Daoy (cell line): ENCODE measurements at regions not wholly inside any gene's neighbourhood (a gene's known extent, or its start where the extent isn't known, plus 50 kb on each side); places are given as distances from the start of the nearest gene placed in this dataset.
"Not testable (repeated sequence)": the region's sequence is repeated elsewhere in the genome, so short reads cannot be mapped to it uniquely, and the experiment has no call there.

Experiments used
- DNase-seq: peaks from one replicate; pipeline ENCODE4 v3.0.0-alpha.2; 2015; ENCODE audit warnings: low read depth

DNA sequence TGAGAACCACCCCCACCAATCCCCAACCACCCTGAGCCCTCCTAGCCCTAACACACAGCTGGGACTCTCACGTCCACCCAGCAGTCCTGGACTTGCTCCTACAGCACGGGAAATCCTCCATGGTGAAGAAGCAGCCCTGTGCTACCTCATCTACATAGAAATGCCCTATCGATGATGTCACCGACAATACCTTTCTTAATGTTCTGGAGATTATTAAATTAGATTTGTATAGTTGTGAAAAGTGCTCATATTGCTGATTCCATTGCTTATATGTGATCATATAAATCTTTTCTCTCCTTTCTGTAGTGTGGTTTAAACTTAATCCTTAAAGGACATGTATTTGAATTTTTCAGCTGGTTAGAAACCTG lies 97.1 kb downstream of the PPIAL4G start:
- DNase-seq = not testable (repeated sequence)

- DNase-seq = no peak
Observed at GRCh38 chr1:148385371-148386030, 97.6 kb downstream of the PPIAL4G start.

DNA sequence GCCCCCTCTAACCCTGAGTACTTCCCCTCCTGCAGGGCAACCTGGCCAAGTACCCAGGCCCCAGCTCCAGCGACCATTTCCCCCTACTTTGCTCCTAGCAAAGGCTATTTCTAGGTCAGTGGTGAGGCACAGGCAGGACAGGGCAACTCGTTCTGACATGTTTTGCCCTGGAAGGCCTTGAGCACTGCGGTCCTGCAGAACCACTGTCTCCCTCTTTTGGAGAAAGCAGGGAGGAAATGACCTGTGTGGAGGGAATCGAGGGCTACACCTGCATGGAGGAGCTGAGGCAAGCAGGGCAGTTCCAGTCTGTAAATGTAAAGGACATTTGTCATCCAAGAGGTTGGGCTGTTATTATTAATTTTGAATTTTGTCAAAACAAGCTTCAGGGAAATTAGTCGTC lies 99.1 kb downstream of the PPIAL4G start:
- DNase-seq = no peak

- no peak for DNase-seq
Observed at GRCh38 chr1:148379697-148380096, 103.4 kb downstream of the PPIAL4G start.

DNA sequence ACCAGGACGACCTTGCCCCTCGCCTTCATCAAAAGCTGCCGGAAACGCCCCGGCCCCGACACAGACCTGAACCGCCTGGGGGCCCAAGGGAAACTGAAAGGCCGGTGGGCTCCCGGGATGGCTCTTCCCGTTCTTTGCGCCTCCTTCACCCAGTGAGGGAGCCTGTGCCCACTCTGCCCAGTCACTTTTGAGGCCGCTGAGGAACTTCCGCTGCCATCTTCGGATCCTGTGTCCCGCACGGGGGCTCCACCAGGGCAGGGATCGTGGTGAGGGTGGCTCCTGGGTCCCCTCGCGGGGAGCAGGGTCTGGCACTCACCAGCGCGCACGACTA lies 104.0 kb downstream of the PPIAL4G start:
- DNase-seq = no peak

DNA sequence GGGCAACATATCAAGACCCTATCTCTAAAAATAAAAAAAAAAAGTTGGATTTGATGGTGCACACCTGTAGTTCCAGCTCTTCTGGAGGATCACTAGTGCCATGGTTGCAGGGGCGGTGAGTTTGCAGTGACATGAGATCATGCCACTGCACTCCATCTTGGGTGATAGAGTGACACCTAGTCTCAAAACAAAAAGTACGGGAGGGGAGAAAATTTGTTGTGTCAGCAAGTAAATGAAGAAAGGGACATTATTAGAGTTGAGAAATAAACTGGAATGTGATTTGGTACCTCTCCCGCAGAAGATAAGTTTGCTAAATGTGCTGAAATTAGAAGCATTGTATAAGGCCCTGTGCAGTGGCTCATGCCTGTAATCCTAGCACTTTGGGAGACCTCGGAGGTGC lies 105.1 kb downstream of the PPIAL4G start:
- DNase-seq = not testable (repeated sequence)

DNA sequence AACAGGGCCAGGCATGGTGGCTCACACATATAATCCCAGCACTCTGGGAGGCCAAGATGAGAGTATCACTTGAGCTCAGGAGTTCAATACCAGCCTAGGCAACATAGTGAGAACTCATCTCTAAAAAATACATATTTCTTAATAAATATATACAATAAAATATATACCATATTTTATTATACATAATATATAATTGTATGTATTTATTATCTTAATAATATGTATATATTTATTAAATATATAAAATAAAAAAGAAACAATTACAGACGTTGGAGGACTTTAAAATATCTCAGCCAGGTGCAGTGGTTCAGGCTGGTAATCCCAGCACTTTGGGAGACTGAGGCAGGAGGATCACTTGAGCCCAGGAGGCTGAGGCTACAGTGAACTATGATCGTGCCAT lies 106.1 kb downstream of the PPIAL4G start:
- DNase-seq = not testable (repeated sequence)

- no peak for DNase-seq
Observed at GRCh38 chr1:148374101-148374500, 109.0 kb downstream of the PPIAL4G start.

DNA sequence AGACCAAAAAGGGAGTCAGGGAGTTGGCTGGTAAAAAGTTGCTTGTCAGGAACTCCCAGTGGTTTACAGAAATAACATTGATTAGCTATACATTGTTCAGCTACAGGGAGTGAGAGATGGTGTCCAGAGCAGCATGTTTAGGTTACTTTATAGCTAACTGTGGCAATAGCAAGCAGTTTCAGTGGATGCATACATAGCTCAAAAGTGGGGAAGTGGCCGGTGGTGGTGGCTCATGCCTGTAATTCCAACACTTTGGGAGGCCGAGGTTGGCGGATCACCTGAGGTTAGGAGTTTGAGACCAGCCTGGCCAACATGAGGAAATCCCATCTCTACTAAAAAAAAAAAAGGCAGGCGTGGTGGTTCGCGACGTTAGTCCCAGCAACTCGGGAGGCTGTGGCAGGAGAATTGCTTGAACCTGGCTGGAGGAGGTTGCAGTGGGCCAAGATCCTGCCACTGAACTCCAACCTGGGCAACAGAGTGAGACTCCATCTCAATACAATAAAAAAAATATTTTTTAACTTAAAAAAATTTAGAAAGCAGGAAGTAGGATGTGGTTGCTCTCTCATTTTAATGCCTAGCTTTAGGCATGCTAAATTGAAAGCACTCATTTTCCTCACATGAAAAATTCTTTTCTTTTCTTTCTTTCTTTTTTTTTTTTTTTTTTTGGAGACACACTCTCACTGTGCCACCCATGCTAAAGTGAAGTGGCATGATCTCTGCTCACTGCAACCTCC lies 109.7 kb downstream of the PPIAL4G start:
- DNase-seq = no peak

- no peak for DNase-seq
Observed at GRCh38 chr1:148372731-148373130, 110.4 kb downstream of the PPIAL4G start.

DNA sequence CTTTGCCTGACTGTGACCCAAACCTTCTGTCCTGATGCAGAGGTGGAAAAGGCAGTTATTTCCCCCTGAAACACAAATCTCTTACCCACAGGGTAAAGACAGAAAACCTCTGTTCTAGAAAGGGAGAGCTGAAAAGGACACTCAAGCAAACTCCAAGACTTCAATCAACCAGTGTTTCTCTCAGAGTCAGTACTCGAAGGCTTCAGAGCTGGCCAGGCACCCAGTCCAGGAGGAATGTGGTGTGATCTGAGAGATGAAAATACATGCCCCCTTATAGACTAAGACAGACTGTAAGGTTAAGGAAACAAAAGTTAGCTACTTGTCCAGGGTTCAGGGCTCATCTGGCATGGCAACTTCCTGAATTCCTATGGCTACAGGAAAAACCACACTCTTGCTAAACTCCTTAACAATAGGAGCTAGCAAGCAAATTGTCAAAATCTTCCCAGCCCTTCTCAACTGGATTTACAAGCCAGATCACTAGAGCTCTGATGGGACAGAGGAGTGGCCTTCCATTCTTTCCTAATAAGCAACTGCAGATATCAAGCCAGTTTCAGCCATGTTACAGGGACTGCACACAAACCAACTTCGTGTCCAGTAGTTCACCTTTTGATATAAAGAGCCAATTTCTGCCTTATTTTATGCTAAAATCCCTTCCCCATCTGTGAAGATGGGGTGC lies 110.9 kb downstream of the PPIAL4G start:
- not testable (repeated sequence) for DNase-seq

DNA sequence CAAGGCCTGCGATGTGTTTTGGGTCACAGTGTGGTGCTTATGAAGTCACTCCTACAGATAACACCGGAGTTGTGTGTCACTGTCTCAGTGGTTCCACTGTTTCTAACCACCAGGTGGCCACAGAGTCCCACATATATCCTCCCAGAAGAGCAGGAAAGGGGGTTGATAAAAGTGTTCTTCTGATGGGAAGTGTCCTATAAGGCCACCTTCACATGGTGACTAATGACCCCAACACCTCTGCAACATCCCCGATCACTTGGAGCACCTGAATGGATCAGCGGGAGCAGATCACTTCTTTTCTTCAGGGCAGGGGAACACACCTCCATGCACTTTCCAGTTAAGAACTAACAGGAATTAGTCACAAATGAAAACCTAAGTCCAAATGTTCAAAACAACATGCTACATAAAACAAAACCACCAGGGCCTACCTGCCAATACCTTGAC lies 111.5 kb downstream of the PPIAL4G start:
- DNase-seq = peak; percentile 74

GRCh38 chr1:148370661-148371060 lies 112.4 kb downstream of the PPIAL4G start:
- DNase-seq = not testable (repeated sequence)

DNA sequence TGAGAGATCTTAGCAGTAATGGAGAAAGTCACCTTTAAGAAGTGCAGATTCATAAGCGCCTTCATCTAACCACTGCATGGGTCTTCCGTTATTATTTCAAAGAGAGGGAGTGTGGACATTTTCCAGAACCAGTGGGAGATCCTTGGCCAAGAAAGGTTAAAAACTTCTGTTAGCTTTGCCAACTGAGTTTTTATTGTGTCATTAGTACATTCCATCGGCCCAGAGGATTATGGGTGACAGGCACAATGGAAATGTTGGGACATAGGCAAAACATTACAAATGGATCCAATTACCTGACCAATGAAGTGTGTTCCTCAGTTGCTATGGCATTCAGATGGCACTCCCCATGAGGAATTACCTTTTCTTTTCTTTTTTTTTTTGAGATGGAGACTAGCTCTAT lies 115.5 kb downstream of the PPIAL4G start:
- DNase-seq = no peak

DNA sequence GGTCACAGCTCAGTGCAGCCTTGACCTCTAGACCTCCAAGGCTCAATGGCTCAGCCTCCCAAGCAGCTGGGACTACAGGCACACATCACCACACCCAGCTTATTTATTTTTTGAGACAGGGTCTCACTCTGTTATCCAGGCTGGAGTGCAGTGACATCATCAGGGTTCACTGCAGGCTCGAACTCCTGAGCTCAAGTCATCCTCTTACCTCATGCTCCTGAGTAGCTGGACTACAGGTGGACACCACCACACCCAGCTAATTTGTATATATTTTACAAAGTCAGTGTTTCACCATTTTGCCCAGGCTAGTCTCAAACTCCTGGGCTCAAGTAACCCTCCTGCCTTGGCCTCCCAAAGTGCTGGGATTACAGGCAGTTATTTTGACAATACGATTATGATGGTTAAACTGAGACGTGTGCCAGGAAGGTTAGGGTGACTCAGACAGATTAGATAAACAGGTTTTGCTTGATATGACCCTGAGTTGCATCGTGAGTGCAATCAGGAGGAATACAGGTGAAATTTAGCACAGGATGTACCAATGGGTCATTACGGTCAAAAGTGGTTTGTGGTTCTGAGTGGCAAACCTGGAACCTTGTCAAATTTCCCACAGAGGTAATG lies 116.9 kb downstream of the PPIAL4G start:
- DNase-seq = not testable (repeated sequence)

DNA sequence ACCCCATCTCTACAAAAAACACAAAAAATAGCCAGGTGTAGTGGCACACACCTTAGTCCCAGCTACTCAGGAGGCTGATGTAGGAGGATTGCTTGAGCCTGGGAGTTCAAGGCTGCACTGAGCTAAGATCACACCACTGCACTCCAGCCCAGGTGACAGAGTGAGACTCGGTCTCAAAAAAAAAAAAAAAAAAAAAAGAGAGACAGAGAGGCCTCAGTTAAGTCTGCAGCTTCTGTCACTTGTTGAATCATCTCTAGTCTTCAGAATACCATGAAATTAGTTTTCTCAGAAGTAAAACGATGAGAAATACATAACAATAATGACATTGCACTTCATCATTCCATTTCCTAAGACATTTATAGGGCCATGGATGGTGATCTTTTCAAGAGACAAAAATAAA lies 118.0 kb downstream of the PPIAL4G start:
- not testable (repeated sequence) for DNase-seq

GRCh38 chr1:148363979-148364378 lies 119.1 kb downstream of the PPIAL4G start:
- not testable (repeated sequence) for DNase-seq

- DNase-seq = no peak
Observed at GRCh38 chr1:148363439-148363810, 119.7 kb downstream of the PPIAL4G start.

GRCh38 chr1:148362626-148363438 lies 120.3 kb downstream of the PPIAL4G start:
- DNase-seq = peak; percentile 52

- no peak for DNase-seq
Observed at GRCh38 chr1:148362216-148362611, 120.9 kb downstream of the PPIAL4G start.

- peak; percentile 61 for DNase-seq
Observed at GRCh38 chr1:148361427-148362215, 121.5 kb downstream of the PPIAL4G start.
